ENCODE measurements at regions not wholly inside any gene's neighbourhood (a gene's known extent, or its start where the extent isn't known, plus 50 kb on each side); places are given as distances from the start of the nearest gene placed in this dataset.

DNA sequence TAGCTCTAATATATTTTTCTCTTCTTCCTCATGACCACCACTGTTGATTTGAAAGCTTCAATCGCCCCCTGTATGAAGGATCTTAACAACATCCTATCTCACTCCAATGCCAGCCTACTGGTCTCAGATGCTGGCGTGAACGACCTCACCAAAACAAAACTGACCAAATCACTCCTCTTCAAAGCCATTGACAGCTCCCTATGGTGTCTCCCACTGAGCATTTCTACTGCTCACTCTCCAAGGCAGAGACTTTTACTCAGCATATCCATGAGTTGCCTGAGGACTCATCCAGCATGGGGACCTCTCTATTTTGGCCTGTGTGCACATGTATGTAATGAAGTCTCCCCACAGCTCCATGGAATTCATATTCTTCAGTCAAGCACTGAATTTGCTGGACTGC is 520.4 kb downstream of the TFAP2B start:
- intact Hi-C loops (cut with DNase I), result no loop called here

DNA sequence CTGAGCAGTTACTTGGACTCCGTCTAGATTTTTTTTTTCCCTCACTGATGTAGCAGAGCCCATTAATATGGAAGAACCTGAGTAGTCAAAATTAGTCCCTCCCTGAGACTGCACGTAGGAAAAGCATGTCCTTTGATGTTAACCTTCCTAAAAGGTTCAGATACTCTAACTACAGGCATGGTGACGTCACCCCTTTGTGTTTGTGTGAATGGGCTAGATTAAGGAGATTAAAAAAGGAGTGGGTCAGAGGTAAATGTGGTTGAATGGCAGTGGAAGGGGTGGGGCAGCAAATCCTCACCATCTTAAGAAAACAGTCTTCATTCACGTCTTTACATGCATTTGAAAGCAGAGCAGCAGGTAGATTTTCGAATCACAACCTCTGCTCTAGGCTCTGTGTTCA is 521.1 kb downstream of the TFAP2B start:
- TF ChIP-seq CTCF (IDR thresholded peaks at IDR 0.05) (no peak), POLR2A (IDR thresholded peaks at IDR 0.05) (no peak)
- intact Hi-C loops (cut with DNase I), result no loop called here
- Histone ChIP-seq H3K27me3 (no peaks in the 10 kb centered on the region), H3K36me3 (no peaks in the 10 kb centered on the region), H3K4me3 (no peak overlapping the region), H3K9me3 (peaks cover 0 to 6% (median 0%) of the 10 kb centered on the region in 12 donors), H3K27ac (no peak overlapping the region), H3K4me1 (no peaks in the 10 kb centered on the region)
- ATAC-seq (no peak), DNase-seq (no peak)
- WGBS, 4 donors, result 25 to 36% (median 31%) methylated on average over 5 of the region's 5 CpGs

More for the DNA sequence above, 520.4 kb downstream of the TFAP2B start:
- Histone ChIP-seq H3K36me3 (no peaks in the 10 kb centered on the region), H3K27ac (no peak overlapping the region), H3K4me1 (no peaks in the 10 kb centered on the region), H3K4me3 (no peak overlapping the region), H3K27me3 (no peaks in the 10 kb centered on the region), H3K9me3 (peaks cover 0 to 2% (median 0%) of the 10 kb centered on the region in 12 donors)
- ATAC-seq (no peak), DNase-seq (no peak)
- TF ChIP-seq POLR2A (IDR thresholded peaks at IDR 0.05) (no peak), CTCF (IDR thresholded peaks at IDR 0.05) (no peak)
- WGBS, 4 donors, result 32 to 53% (median 37%) methylated on average over 3 of the region's 3 CpGs

DNA sequence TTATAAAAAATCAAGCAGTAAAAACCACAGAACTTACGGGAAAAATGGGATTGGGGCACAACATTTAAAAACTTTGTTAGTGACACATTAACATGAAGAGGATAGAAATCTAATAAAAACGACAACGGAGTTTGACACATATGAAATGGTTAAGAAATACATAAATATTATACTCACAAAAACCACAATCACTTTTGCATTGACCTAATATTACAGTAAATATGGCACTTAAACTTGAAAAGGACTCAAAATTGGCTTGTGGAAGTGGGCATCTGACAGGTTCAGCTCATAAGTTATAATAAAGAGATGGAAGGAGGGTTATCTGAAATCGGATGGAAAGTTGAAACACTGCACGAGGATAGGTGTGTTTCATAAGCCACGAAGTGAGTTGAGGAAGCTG is 523.7 kb downstream of the TFAP2B start:
- H3K27ac ChIP-seq, result no peak overlapping the region
- ATAC-seq, result no peak
- H3K36me3 ChIP-seq, result no peaks in the 10 kb centered on the region
- no peaks in the 10 kb centered on the region for H3K4me1 ChIP-seq
- TF ChIP-seq POLR2A (IDR thresholded peaks at IDR 0.05), result no peak
- no peak for TF ChIP-seq CTCF (IDR thresholded peaks at IDR 0.05)
- no peak overlapping the region for H3K4me3 ChIP-seq
- WGBS, 4 donors, result 76 to 80% (median 78%) methylated on average over 6 of the region's 6 CpGs
- no peaks in the 10 kb centered on the region for H3K27me3 ChIP-seq
- intact Hi-C loops (cut with DNase I), result no loop called here
- DNase-seq, result no peak
- H3K9me3 ChIP-seq, result peaks cover 0 to 10% (median 0%) of the 10 kb centered on the region in 12 donors

DNA sequence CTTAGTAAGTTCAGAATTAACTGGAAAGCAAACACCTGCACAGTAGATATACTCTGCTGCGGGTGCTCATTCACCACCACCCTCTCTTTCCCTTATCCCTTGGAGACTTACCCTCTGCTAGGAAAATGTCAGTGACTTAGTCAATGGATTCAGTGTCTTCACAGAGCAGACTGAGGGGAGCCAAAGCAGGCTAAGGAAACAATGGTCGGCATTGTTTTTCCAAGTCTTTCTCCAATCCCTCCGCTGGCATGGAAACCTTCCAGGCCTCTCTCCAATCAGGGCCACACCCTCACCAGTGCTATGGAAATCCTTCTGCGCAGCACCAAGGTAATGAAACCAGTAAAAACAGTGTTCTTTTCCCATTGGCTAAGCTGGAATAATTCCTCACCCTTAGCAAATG is 531.2 kb downstream of the TFAP2B start:
- Histone ChIP-seq H3K4me3 (no peak overlapping the region), H3K9me3 (peaks cover 0 to 18% (median 0%) of the 10 kb centered on the region in 12 donors), H3K27me3 (no peaks in the 10 kb centered on the region), H3K36me3 (no peaks in the 10 kb centered on the region), H3K4me1 (no peaks in the 10 kb centered on the region), H3K27ac (no peak overlapping the region)
- DNase-seq (no peak), ATAC-seq (no peak)
- intact Hi-C loops (cut with DNase I), result no loop called here
- WGBS, 4 donors, result 77 to 88% (median 81%) methylated on average over 4 of the region's 4 CpGs
- TF ChIP-seq POLR2A (IDR thresholded peaks at IDR 0.05) (no peak), CTCF (IDR thresholded peaks at IDR 0.05) (no peak)

Data from heart left ventricle (tissue), 16 donors.